ENCODE measurements at regions not wholly inside any gene's neighbourhood (a gene's known extent, or its start where the extent isn't known, plus 50 kb on each side); places are given as distances from the start of the nearest gene placed in this dataset.

GRCh38 chr20:48041078-48041780 lies 255.9 kb upstream of the SULF2 start:
- TF ChIP-seq FOXM1 (IDR thresholded peaks at IDR 0.05; ENCODE audit: borderline replicate concordance, low read depth) (no peak), REST (IDR thresholded peaks at IDR 0.05; ENCODE audit: low read depth) (no peak)

Measured in Ishikawa (cell line).